ENCODE measurements at regions not wholly inside any gene's neighbourhood (a gene's known extent, or its start where the extent isn't known, plus 50 kb on each side); places are given as distances from the start of the nearest gene placed in this dataset.

- ChIA-PET CTCF (no interaction called here), POLR2A (no interaction called here)
- no peak for ATAC-seq (ENCODE audit: low read depth)
- Histone ChIP-seq H4K20me1 (ENCODE audit: control insufficient read depth, insufficient read depth, low read length, poor library complexity, severe bottlenecking) (no peaks in the 10 kb centered on the region), H3K36me3 (replicated peaks in 1 of 2; ENCODE audit: control extremely low read depth in 1 of 2, control insufficient read depth in 1 of 2, extremely low read depth in 1 of 2, insufficient read depth in 2 of 2, low read length in 1 of 2) (peaks cover 0 to 1% of the 10 kb centered on the region in 2 experiments), H2AFZ (ENCODE audit: insufficient read depth, low read depth, low read length, poor library complexity, severe bottlenecking) (no peak overlapping the region), H3K4me3 (ENCODE audit: control extremely low read depth in 1 of 5, extremely low read depth in 1 of 5, insufficient read depth in 1 of 5, low read depth in 2 of 5, low read length in 4 of 5) (no peak overlapping the region), H3K9me3 (ENCODE audit: control extremely low read depth in 1 of 3, control insufficient read depth in 2 of 3, insufficient read depth in 1 of 3, low read length in 2 of 3) (peaks cover 5 to 11% (median 5%) of the 10 kb centered on the region in 3 donors), H3K79me2 (ENCODE audit: control insufficient read depth, insufficient read depth, low read length) (no peaks in the 10 kb centered on the region), H3K27ac (ENCODE audit: low read length in 2 of 2) (no peak overlapping the region), H3K4me1 (ENCODE audit: control insufficient read depth in 2 of 2, insufficient read depth in 2 of 2, low read length in 2 of 2) (peaks cover 0 to 4% of the 10 kb centered on the region in 2 donors), H3K27me3 (replicated peaks in 1 of 4; ENCODE audit: control extremely low read depth in 1 of 4, control insufficient read depth in 3 of 4, insufficient read depth in 4 of 4, low read length in 3 of 4) (no peaks in the 10 kb centered on the region), H3K4me2 (replicated peaks; ENCODE audit: low read depth, low read length, poor library complexity, severe bottlenecking) (no peak overlapping the region), H3K9ac (ENCODE audit: low read length) (no peak overlapping the region)
- Mint-ChIP-seq H3K27me3 (no peaks in the 10 kb centered on the region), H3K4me3 (no peak overlapping the region), H3K4me1 (peaks cover 3% of the 10 kb centered on the region), H3K9me3 (ENCODE audit: insufficient read depth) (no peaks in the 10 kb centered on the region), H3K27ac (no peak overlapping the region)
- 100% methylated on average over 4 of the region's 4 CpGs for WGBS (ENCODE audit: insufficient coverage)
- TF ChIP-seq CTCF (IDR thresholded peaks at IDR 0.05) (no peak), EZH2 (IDR thresholded peaks at IDR 0.05; ENCODE audit: borderline replicate concordance, insufficient read depth, low read depth, low read length, poor library complexity, severe bottlenecking) (no peak)
- DNase-seq: no peak
- intact Hi-C loops (cut with micrococcal nuclease): no loop called here
These were observed 324.9 kb downstream of the KCNRG start for GRCh38 chr13:50340146-50340545.

- Histone ChIP-seq H3K79me2 (ENCODE audit: control insufficient read depth, insufficient read depth, low read length) (no peaks in the 10 kb centered on the region), H3K9me3 (ENCODE audit: control extremely low read depth in 1 of 3, control insufficient read depth in 2 of 3, insufficient read depth in 1 of 3, low read length in 2 of 3) (peaks cover 5 to 11% (median 5%) of the 10 kb centered on the region in 3 donors), H3K4me2 (replicated peaks; ENCODE audit: low read depth, low read length, poor library complexity, severe bottlenecking) (no peak overlapping the region), H3K9ac (ENCODE audit: low read length) (no peak overlapping the region), H3K4me1 (ENCODE audit: control insufficient read depth in 2 of 2, insufficient read depth in 2 of 2, low read length in 2 of 2) (peaks cover 0 to 4% of the 10 kb centered on the region in 2 donors), H4K20me1 (ENCODE audit: control insufficient read depth, insufficient read depth, low read length, poor library complexity, severe bottlenecking) (no peaks in the 10 kb centered on the region), H3K4me3 (ENCODE audit: control extremely low read depth in 1 of 5, extremely low read depth in 1 of 5, insufficient read depth in 1 of 5, low read depth in 2 of 5, low read length in 4 of 5) (no peak overlapping the region), H2AFZ (ENCODE audit: insufficient read depth, low read depth, low read length, poor library complexity, severe bottlenecking) (no peak overlapping the region), H3K27ac (ENCODE audit: low read length in 2 of 2) (no peak overlapping the region), H3K27me3 (replicated peaks in 1 of 4; ENCODE audit: control extremely low read depth in 1 of 4, control insufficient read depth in 3 of 4, insufficient read depth in 4 of 4, low read length in 3 of 4) (no peaks in the 10 kb centered on the region), H3K36me3 (replicated peaks in 1 of 2; ENCODE audit: control extremely low read depth in 1 of 2, control insufficient read depth in 1 of 2, extremely low read depth in 1 of 2, insufficient read depth in 2 of 2, low read length in 1 of 2) (peaks cover 0 to 1% of the 10 kb centered on the region in 2 experiments)
- DNase-seq: no peak
- no peak overlapping the region for H3K27ac Mint-ChIP-seq
- no peak overlapping the region for H3K4me3 Mint-ChIP-seq
- H3K4me1 Mint-ChIP-seq: peaks cover 3% of the 10 kb centered on the region
- ATAC-seq (ENCODE audit: low read depth): no peak
- intact Hi-C loops (cut with micrococcal nuclease): no loop called here
- CTCF ChIA-PET: no interaction called here
- no peaks in the 10 kb centered on the region for H3K9me3 Mint-ChIP-seq (ENCODE audit: insufficient read depth)
- POLR2A ChIA-PET: no interaction called here
- H3K27me3 Mint-ChIP-seq: no peaks in the 10 kb centered on the region
- no peak for TF ChIP-seq CTCF (IDR thresholded peaks at IDR 0.05)
- 97% methylated on average over 17 of the region's 17 CpGs for WGBS (ENCODE audit: insufficient coverage)
These were observed 325.5 kb downstream of the KCNRG start for GRCh38 chr13:50340551-50341287.
